ENCODE measurements at regions not wholly inside any gene's neighbourhood (a gene's known extent, or its start where the extent isn't known, plus 50 kb on each side); places are given as distances from the start of the nearest gene placed in this dataset.

GRCh38 chr1:30402031-30402430 lies 321.4 kb downstream of the MATN1 start:
- TF ChIP-seq CTCF (IDR thresholded peaks at IDR 0.05): no peak
- TF ChIP-seq POLR2A (IDR thresholded peaks at IDR 0.05): no peak
- no peak for TF ChIP-seq POLR2AphosphoS5 (IDR thresholded peaks at IDR 0.05)
